ENCODE measurements at regions not wholly inside any gene's neighbourhood (a gene's known extent, or its start where the extent isn't known, plus 50 kb on each side); places are given as distances from the start of the nearest gene placed in this dataset.

DNA sequence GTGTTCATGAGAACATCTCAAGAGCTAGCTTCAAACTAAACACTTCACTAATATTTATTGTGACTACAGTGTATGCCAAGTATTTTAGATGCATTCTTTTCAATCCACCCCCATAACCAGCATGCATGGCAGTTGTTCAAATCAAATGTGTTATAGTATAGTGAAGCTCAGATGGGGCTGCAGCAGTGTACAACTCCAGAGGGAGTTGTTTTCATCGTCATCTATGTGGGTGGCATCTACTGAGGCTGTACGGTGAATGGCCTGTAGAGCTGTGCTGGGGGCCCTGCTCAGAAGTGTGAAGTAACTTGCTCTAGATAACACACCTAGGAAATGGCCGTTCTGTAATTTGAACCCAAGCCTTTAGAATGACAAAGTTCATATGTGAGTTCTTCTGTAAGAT, 71.8 kb upstream of the LRATD1 start:
- DNase-seq, result no peak

DNA sequence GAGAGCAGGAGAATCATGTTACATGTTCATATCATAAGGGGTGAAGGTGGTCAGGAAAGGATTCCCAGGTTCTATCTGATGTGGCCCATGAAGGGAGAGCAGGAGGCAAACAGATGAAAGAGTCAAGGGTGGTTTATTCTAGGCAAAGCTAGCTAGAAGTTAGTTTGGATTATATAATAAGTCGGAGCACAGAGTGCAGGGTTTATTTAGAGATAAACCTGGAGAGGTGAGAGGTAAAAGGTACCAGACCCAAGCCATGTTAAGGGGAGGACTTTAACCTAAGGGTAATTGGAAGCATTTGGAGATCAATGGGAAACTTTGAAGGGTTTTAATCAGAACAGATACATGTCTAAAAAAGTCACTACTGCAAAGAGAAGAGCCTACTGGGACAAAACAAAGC, 69.2 kb upstream of the LRATD1 start:
- no peak for DNase-seq

DNA sequence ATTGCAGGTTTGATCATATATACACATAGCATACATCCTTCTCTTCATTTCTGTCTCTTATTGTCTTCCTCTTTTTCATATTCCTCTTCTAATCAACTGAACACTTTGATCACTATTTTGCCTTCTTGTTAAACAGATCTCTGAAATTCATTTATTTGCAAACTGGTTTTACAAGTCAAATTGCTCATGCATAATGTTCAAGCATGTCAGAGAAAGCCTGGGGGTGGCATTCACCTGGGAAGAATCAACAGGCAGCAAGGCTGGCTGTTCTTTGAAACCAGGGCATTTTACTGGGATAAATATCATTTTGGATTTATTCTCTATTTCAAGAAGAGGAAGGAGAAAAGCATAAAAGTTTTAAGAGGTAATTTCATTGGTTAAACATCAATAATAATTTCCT, 66.9 kb upstream of the LRATD1 start:
- no peak for DNase-seq

DNA sequence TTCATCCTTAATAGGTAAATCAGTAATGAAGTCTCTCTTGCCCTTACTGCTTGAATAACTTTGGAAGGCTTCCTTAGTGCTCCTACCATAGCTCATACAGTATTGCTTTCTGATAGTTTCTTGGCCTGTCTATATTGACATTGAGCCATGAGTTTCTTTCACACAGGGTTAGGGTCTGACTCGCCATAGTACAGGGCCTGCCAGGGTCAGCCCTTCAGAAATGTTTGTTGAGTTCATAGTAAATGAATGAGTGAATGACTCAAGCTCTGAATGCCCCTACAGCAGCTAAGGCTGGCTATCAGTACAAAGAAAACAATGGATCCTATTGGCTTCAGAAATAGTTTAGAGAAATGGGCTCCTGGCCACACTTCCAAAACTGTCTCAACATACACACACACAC, 65.0 kb upstream of the LRATD1 start:
- no peak for DNase-seq

DNA sequence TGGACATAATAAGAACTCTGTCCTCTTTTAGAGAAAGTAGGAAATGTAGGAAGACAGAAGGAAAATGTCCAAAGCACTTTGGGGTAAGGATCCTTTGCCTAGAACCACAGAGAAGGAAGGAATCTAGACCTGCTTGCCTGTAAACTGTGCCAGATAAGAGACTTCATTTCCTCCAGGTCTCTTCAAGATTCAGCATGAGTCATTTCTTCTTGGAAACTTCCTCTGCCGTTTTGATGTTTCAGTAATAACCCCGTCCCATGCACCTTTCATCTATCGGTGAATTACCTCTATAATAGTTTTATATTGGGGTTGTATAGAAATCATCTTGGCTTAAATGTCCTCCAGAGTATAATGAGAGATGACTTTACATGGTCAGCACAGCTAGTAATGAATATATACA, 63.2 kb upstream of the LRATD1 start:
- DNase-seq, result no peak

DNA sequence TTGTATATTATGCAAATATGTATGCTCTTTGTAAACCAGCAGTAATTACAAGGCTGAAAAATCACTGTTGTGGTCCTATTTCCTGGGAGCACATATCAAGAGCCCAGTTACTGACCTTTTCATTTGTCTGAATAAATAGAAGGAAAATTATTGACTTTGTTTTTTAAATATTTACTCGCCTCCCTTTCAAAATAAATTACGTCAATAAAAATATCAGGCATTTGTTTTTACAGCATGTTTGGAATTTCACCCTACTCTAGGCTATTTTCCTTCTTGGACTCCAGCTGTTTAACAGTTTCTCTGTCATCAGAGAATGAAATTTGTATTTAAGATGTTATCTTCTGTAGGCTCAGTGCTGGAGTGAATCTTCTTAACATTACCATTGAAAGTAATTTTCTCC, 59.9 kb upstream of the LRATD1 start:
- DNase-seq, result no peak

DNA sequence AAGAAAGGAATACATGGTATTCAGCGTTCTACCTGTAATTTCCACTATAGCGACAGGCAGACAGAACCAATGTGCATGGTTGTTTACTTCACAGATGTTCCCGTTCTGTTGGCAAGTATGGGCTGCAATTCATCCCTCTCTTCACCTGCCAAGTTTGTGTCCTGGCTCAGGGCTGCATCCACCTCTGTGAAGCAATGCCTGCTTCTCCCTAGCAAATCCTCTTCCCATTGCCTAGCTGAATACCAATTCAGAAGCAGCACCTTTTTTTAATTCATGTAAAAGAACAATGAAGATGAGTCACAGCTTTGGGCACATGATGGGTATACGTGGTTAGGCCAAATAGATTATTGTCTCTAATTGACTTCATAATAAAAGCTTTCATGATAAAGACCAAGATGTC, 54.7 kb upstream of the LRATD1 start:
- DNase-seq, result no peak

Data from effector CD8-positive, alpha-beta T cell (primary cell).